ENCODE measurements at regions not wholly inside any gene's neighbourhood (a gene's known extent, or its start where the extent isn't known, plus 50 kb on each side); places are given as distances from the start of the nearest gene placed in this dataset.

DNA sequence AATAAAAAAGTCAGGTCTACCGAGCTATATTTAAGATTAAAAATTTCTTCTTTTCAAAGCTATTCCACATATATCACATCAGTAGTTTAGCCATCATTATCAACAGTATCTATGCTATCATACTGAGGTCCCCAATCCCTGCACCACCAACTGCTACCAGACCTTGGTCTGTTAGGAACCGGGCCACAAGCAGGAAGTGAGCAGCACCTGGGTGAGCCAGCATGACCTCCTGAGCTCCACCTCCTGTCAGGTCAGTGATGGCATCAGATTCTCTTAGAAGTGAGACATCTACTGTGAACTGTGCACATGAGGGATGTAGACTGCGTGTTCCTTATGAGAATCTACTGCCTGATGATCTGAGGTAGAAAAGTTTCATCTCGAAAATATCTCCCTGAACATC lies 632.1 kb upstream of the KCND2 start:
- TF ChIP-seq CTCF (IDR thresholded peaks at IDR 0.05) (no peak), POLR2A (IDR thresholded peaks at IDR 0.05) (no peak)
